ENCODE measurements at regions not wholly inside any gene's neighbourhood (a gene's known extent, or its start where the extent isn't known, plus 50 kb on each side); places are given as distances from the start of the nearest gene placed in this dataset.

- H3K4me3 ChIP-seq (ENCODE audit: low read depth, low read length) = no peak overlapping the region
- TF ChIP-seq CTCF (IDR thresholded peaks at IDR 0.05; ENCODE audit: low read depth, low read length) = no peak
Observed at GRCh38 chr5:33334829-33335228, 105.9 kb upstream of the TARS1 start.

GRCh38 chr5:33336891-33337636, 103.7 kb upstream of the TARS1 start:
- TF ChIP-seq CTCF (IDR thresholded peaks at IDR 0.05; ENCODE audit: low read depth, low read length) = no peak
- H3K4me3 ChIP-seq (ENCODE audit: low read depth, low read length) = no peak overlapping the region

DNA sequence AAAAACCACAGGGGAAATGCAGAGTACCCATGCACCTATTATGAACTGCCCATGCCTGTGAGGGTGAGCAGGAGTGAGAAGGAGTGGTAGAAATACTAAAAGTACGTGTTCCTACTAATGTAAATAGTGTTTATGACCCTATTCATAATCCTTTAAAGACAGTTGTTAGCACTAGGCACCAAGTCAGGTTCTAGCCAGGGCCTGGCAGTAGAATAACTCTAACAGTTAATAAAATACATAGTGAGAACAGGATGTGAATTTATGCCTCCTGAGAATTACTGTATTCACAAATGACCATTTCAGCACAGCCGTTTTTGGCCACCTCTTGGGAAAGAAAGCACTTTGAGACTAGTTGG, 103.2 kb upstream of the TARS1 start:
- TF ChIP-seq CTCF (IDR thresholded peaks at IDR 0.05; ENCODE audit: low read depth, low read length) = no peak

DNA sequence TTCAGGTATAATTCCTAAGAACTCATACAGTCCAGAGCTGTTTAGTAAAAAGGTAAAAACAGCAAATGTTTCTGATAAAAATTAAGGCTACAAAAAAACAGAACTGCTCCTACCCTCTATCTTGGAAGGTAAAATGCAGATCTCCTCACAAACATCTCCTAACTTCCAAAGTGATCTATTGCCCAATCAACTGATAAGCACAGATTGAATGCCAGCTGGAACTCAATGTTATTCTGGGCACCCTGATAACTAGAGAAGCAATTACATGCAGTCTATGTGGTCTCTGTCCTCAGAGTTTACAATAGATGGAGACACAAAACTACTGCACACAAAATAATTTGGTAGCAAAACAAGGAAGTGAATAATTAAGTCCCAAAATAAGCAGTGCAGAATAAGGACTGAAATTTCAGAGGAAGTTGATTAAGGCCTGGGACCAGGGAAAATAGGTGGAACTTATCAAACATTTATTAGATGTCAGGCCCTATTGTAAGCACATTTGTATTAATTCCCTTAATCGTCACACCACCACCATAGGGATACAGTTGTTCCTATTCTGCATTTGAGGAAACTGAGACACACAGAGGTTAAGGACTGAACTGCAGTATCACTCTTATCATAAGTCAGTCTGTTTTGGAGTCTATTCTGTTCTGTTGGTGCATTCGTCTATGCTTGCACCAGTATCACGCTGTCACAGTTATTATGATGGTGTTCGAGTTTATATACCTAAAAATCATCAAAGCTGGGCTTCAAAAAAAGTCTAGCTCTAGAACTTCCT, 102.2 kb upstream of the TARS1 start:
- no peak overlapping the region for H3K4me3 ChIP-seq (ENCODE audit: low read depth, low read length)
- TF ChIP-seq CTCF (IDR thresholded peaks at IDR 0.05; ENCODE audit: low read depth, low read length) = no peak

More for the DNA sequence above, 103.2 kb upstream of the TARS1 start:
- no peak overlapping the region for H3K4me3 ChIP-seq (ENCODE audit: low read depth, low read length)

- TF ChIP-seq CTCF (IDR thresholded peaks at IDR 0.05; ENCODE audit: low read depth, low read length) = no peak
- no peak overlapping the region for H3K4me3 ChIP-seq (ENCODE audit: low read depth, low read length)
Observed at GRCh38 chr5:33339413-33339812, 101.4 kb upstream of the TARS1 start.

GRCh38 chr5:33340195-33340594, 100.6 kb upstream of the TARS1 start:
- no peak for TF ChIP-seq CTCF (IDR thresholded peaks at IDR 0.05; ENCODE audit: low read depth, low read length)
- no peak overlapping the region for H3K4me3 ChIP-seq (ENCODE audit: low read depth, low read length)

GRCh38 chr5:33341351-33341750, 99.4 kb upstream of the TARS1 start:
- no peak overlapping the region for H3K4me3 ChIP-seq (ENCODE audit: low read depth, low read length)
- no peak for TF ChIP-seq CTCF (IDR thresholded peaks at IDR 0.05; ENCODE audit: low read depth, low read length)
